HEK293T (cell line): ENCODE measurements at regions not wholly inside any gene's neighbourhood (a gene's known extent, or its start where the extent isn't known, plus 50 kb on each side); places are given as distances from the start of the nearest gene placed in this dataset.

ENCODE experiments used
- ARNT ChIP-seq: fragments of 450-650 bp; IDR thresholded peaks from 2 replicates; pipeline ENCODE4 v1.6.1; 2017; ENCODE audit warnings: mild to moderate bottlenecking
- BHLHE40 ChIP-seq: fragments of 450-650 bp; IDR thresholded peaks from 2 replicates; pipeline ENCODE4 v1.6.1; 2016; ENCODE audit warnings: mild to moderate bottlenecking, moderate library complexity, borderline replicate concordance
- ELF4 ChIP-seq: fragments of 450-650 bp; IDR thresholded peaks from 2 replicates; pipeline ENCODE4 v1.6.1; 2017; ENCODE audit warnings: antibody characterized with exemption
- FOXA1 ChIP-seq: fragments of 450-650 bp; IDR thresholded peaks from 2 replicates; pipeline ENCODE4 v1.6.1; 2016; ENCODE audit warnings: mild to moderate bottlenecking
- FOXK2 ChIP-seq: fragments of 450-650 bp; IDR thresholded peaks from 2 replicates; pipeline ENCODE4 v1.6.1; 2016; ENCODE audit warnings: mild to moderate bottlenecking
- FOXM1 ChIP-seq: fragments of 450-650 bp; IDR thresholded peaks from 2 replicates; pipeline ENCODE4 v1.6.1; 2017; ENCODE audit warnings: mild to moderate bottlenecking, borderline replicate concordance
- HDGF ChIP-seq: fragments of 450-650 bp; IDR thresholded peaks from 2 replicates; pipeline ENCODE4 v1.6.1; 2017; ENCODE audit warnings: antibody characterized with exemption, borderline replicate concordance
- L3MBTL2 ChIP-seq: fragments of 450-650 bp; conservative IDR thresholded peaks from 2 replicates; pipeline ENCODE4 v1.6.1; 2016; ENCODE audit warnings: mild to moderate bottlenecking
- NFRKB ChIP-seq: fragments of 450-650 bp; IDR thresholded peaks from 2 replicates; pipeline ENCODE4 v1.6.1; 2016; ENCODE audit warnings: mild to moderate bottlenecking, moderate library complexity
- SP1 ChIP-seq: fragments of 450-650 bp; IDR thresholded peaks from 2 replicates; pipeline ENCODE4 v1.6.1; 2017
- ZNF384 ChIP-seq: fragments of 450-650 bp; IDR thresholded peaks from 2 replicates; pipeline ENCODE4 v1.6.1; 2016
- TF ChIP-seq, protein P1 (sequence below): fragments of 450-650 bp; IDR thresholded peaks from 2 replicates; pipeline ENCODE4 v1.6.1; 2016

DNA sequence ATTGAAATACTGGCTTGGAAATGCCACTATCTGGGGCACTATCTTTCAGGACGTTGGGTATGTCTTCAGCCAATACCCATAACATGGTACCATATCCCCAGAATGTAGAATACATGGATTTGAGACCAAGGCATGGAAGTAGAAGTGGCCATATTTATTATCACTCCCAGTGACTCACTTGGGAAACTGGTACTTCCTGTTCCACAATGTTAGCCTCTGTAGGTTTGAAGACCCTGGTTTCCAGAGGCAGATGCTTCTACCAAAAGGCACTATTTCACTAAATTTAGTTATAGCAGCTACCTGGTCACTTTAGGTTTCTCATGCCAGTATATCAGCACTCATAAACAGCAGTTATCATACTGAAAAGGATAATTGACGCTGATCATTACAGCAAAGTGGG lies 184.2 kb downstream of the CCDC71L start:
- TF ChIP-seq SP1, result no peak
- TF ChIP-seq, protein P1, sequence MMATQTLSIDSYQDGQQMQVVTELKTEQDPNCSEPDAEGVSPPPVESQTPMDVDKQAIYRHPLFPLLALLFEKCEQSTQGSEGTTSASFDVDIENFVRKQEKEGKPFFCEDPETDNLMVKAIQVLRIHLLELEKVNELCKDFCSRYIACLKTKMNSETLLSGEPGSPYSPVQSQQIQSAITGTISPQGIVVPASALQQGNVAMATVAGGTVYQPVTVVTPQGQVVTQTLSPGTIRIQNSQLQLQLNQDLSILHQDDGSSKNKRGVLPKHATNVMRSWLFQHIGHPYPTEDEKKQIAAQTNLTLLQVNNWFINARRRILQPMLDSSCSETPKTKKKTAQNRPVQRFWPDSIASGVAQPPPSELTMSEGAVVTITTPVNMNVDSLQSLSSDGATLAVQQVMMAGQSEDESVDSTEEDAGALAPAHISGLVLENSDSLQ, result no peak
- TF ChIP-seq ELF4, result no peak
- TF ChIP-seq BHLHE40, result no peak
- no peak for TF ChIP-seq FOXM1
- no peak for TF ChIP-seq L3MBTL2
- no peak for TF ChIP-seq ARNT
- TF ChIP-seq HDGF, result no peak
- TF ChIP-seq NFRKB, result no peak
- TF ChIP-seq FOXA1, result no peak
- TF ChIP-seq FOXK2, result no peak
- no peak for TF ChIP-seq ZNF384
